SK-N-SH (cell line): ENCODE measurements at regions not wholly inside any gene's neighbourhood (a gene's known extent, or its start where the extent isn't known, plus 50 kb on each side); places are given as distances from the start of the nearest gene placed in this dataset.

Source experiments
- EP300 ChIP-seq, 2 experiments: IDR thresholded peaks; 2 replicates each; pipeline versions ENCODE4 v1.4.0 to v1.6.1; 2012; ENCODE audit warnings: borderline replicate concordance in 1 of 2, low read depth in 1 of 2, low read length in 1 of 2
- FOXJ3 ChIP-seq: sonication (generic); formaldehyde crosslinking; IDR thresholded peaks from 2 replicates; pipeline ENCODE4 v1.5.1; 2020; ENCODE audit warnings: mild to moderate bottlenecking, missing genetic modification reagents
- FOXM1 ChIP-seq: IDR thresholded peaks from 2 replicates; pipeline ENCODE4 v1.4.0; 2012; ENCODE audit warnings: low read depth, mild to moderate bottlenecking
- MXI1 ChIP-seq: IDR thresholded peaks from 2 replicates; pipeline ENCODE4 v1.6.1; 2012; ENCODE audit warnings: mild to moderate bottlenecking, low read depth, low read length, improper control_type of control experiment
- NFIC ChIP-seq: IDR thresholded peaks from 2 replicates; pipeline ENCODE4 v1.4.0; 2012; ENCODE audit warnings: borderline replicate concordance
- NRF1 ChIP-seq: IDR thresholded peaks from 2 replicates; pipeline ENCODE4 v1.6.1; 2012; ENCODE audit warnings: low read depth, mild to moderate bottlenecking, low read length
- POLR2AphosphoS5 ChIP-seq: IDR thresholded peaks from 2 replicates; pipeline ENCODE4 v1.6.1; 2012; ENCODE audit warnings: low read depth, low read length
- RAD21 ChIP-seq: IDR thresholded peaks from 2 replicates; pipeline ENCODE4 v1.6.1; 2012; ENCODE audit warnings: mild to moderate bottlenecking, low read length
- RXRA ChIP-seq: IDR thresholded peaks from 2 replicates; pipeline ENCODE4 v1.4.0; 2012; ENCODE audit warnings: low read depth, mild to moderate bottlenecking, borderline replicate concordance
- SMC3 ChIP-seq: IDR thresholded peaks from 2 replicates; pipeline ENCODE4 v1.6.1; 2012; ENCODE audit warnings: low read depth, low read length, improper control_type of control experiment
- YY1 ChIP-seq: IDR thresholded peaks from 2 replicates; pipeline ENCODE4 v1.4.0; 2012; ENCODE audit warnings: low read depth, mild to moderate bottlenecking
- TF ChIP-seq, protein P1 (sequence below): fragments of 200-600 bp; sonication (generic); IDR thresholded peaks from 2 replicates; pipeline ENCODE4 v1.6.1; 2017; ENCODE audit warnings: antibody characterized with exemption, mild to moderate bottlenecking, moderate library complexity
- TF ChIP-seq, protein P2 (sequence below): IDR thresholded peaks from 2 replicates; pipeline ENCODE4 v1.4.0; 2012; ENCODE audit warnings: low read depth, borderline replicate concordance

DNA sequence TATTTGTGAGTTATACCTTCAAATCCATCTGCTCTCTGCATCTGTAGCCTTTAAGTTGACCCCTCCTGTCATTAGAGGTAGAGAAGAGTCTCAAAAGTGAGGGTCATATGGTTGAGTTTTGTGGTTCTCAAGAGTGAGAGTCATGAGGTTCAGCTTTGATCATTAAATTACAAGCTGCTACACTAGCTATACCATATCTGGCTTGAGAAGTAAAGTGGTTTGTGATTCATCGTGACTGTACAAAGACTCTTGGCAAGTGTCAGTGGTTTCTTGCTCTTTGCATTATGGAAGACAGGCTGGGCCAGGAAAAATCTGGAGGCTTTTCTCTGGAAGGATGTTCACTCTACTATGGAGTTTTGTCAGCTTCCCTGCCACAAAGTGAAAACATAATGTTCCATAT, 170.6 kb downstream of the ZC4H2 start:
- TF ChIP-seq, protein P1, sequence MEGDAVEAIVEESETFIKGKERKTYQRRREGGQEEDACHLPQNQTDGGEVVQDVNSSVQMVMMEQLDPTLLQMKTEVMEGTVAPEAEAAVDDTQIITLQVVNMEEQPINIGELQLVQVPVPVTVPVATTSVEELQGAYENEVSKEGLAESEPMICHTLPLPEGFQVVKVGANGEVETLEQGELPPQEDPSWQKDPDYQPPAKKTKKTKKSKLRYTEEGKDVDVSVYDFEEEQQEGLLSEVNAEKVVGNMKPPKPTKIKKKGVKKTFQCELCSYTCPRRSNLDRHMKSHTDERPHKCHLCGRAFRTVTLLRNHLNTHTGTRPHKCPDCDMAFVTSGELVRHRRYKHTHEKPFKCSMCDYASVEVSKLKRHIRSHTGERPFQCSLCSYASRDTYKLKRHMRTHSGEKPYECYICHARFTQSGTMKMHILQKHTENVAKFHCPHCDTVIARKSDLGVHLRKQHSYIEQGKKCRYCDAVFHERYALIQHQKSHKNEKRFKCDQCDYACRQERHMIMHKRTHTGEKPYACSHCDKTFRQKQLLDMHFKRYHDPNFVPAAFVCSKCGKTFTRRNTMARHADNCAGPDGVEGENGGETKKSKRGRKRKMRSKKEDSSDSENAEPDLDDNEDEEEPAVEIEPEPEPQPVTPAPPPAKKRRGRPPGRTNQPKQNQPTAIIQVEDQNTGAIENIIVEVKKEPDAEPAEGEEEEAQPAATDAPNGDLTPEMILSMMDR, result no peak
- TF ChIP-seq MXI1, result no peak
- no peak for TF ChIP-seq RXRA
- no peak for TF ChIP-seq FOXJ3 (CRISPR knock-in tag)
- TF ChIP-seq YY1, result no peak
- no peak for TF ChIP-seq SMC3
- TF ChIP-seq, protein P2, sequence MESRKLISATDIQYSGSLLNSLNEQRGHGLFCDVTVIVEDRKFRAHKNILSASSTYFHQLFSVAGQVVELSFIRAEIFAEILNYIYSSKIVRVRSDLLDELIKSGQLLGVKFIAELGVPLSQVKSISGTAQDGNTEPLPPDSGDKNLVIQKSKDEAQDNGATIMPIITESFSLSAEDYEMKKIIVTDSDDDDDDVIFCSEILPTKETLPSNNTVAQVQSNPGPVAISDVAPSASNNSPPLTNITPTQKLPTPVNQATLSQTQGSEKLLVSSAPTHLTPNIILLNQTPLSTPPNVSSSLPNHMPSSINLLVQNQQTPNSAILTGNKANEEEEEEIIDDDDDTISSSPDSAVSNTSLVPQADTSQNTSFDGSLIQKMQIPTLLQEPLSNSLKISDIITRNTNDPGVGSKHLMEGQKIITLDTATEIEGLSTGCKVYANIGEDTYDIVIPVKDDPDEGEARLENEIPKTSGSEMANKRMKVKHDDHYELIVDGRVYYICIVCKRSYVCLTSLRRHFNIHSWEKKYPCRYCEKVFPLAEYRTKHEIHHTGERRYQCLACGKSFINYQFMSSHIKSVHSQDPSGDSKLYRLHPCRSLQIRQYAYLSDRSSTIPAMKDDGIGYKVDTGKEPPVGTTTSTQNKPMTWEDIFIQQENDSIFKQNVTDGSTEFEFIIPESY, result no peak
- no peak for TF ChIP-seq RAD21
- no peak for TF ChIP-seq FOXM1
- no peak for TF ChIP-seq EP300 (IDR thresholded peaks at IDR 0.05; ENCODE audit: borderline replicate concordance in 1 of 2, low read depth in 1 of 2, low read length in 1 of 2)
- TF ChIP-seq NFIC, result no peak
- TF ChIP-seq NRF1, result no peak
- no peak for TF ChIP-seq POLR2AphosphoS5
